GM21515 (cell line): ENCODE measurements at regions not wholly inside any gene's neighbourhood (a gene's known extent, or its start where the extent isn't known, plus 50 kb on each side); places are given as distances from the start of the nearest gene placed in this dataset.

Experiments used
- ATAC-seq: cut with Tn5 transposase; IDR thresholded peaks from one replicate; pipeline ENCODE4 v1.9.1; 2021; ENCODE audit not compliant: unreplicated experiment

- ATAC-seq, result no peak
Measured at GRCh38 chr2:790634-791245, 113.5 kb upstream of the TMEM18 start.

- no peak for ATAC-seq
Measured at GRCh38 chr2:790081-790480, 112.9 kb upstream of the TMEM18 start.

GRCh38 chr2:789529-789928 lies 112.3 kb upstream of the TMEM18 start:
- no peak for ATAC-seq

- no peak for ATAC-seq
Measured at GRCh38 chr2:788227-789032, 111.2 kb upstream of the TMEM18 start.

- no peak for ATAC-seq
Measured at GRCh38 chr2:784753-785152, 107.5 kb upstream of the TMEM18 start.

GRCh38 chr2:780581-780980 lies 103.4 kb upstream of the TMEM18 start:
- no peak for ATAC-seq

- ATAC-seq, result no peak
Measured at GRCh38 chr2:780002-780401, 102.8 kb upstream of the TMEM18 start.

GRCh38 chr2:778731-779350 lies 101.6 kb upstream of the TMEM18 start:
- no peak for ATAC-seq

GRCh38 chr2:777546-777945 lies 100.3 kb upstream of the TMEM18 start:
- ATAC-seq, result no peak

- no peak for ATAC-seq
Measured at GRCh38 chr2:777051-777450, 99.8 kb upstream of the TMEM18 start.

- ATAC-seq, result no peak
Measured at GRCh38 chr2:776487-776886, 99.3 kb upstream of the TMEM18 start.

GRCh38 chr2:776038-776437 lies 98.8 kb upstream of the TMEM18 start:
- no peak for ATAC-seq

GRCh38 chr2:774436-774835 lies 97.2 kb upstream of the TMEM18 start:
- no peak for ATAC-seq

- ATAC-seq, result no peak
Measured at GRCh38 chr2:773256-774160, 96.3 kb upstream of the TMEM18 start.

GRCh38 chr2:771538-771937 lies 94.3 kb upstream of the TMEM18 start:
- ATAC-seq, result no peak

GRCh38 chr2:770776-771175 lies 93.6 kb upstream of the TMEM18 start:
- no peak for ATAC-seq

- no peak for ATAC-seq
Measured at GRCh38 chr2:769771-770170, 92.6 kb upstream of the TMEM18 start.

GRCh38 chr2:768451-768850 lies 91.2 kb upstream of the TMEM18 start:
- no peak for ATAC-seq

- no peak for ATAC-seq
Measured at GRCh38 chr2:767944-768343, 90.7 kb upstream of the TMEM18 start.

GRCh38 chr2:767440-767839 lies 90.2 kb upstream of the TMEM18 start:
- no peak for ATAC-seq

GRCh38 chr2:766255-766654 lies 89.0 kb upstream of the TMEM18 start:
- ATAC-seq, result no peak
